ENCODE measurements at regions not wholly inside any gene's neighbourhood (a gene's known extent, or its start where the extent isn't known, plus 50 kb on each side); places are given as distances from the start of the nearest gene placed in this dataset.

DNA sequence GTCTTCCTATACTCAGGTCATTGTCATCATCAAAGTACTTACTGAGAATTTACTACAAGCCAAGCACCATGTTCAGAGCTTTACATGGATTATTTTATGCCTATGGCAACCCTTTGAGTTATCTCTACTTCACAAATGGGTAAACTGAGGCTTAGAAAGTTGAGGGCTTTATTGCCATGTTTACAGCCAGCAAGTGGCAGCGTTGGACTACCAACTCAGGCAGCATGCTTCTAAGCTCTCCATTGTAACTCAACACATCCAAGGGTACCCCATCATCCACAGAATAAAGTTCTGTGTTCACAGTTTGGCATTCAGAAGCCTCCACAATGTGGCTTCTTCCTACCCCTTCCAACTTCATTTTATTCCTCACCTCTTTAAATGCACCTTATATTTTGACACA, 422.6 kb upstream of the GRIA1 start:
- Histone ChIP-seq H2AFZ (ENCODE audit: insufficient read depth, low read depth, low read length, poor library complexity, severe bottlenecking) (no peak overlapping the region), H3K4me2 (replicated peaks; ENCODE audit: low read depth, low read length, poor library complexity, severe bottlenecking) (no peak overlapping the region), H4K20me1 (ENCODE audit: control insufficient read depth, insufficient read depth, low read length, poor library complexity, severe bottlenecking) (no peaks in the 10 kb centered on the region), H3K4me3 (ENCODE audit: control extremely low read depth in 1 of 5, extremely low read depth in 1 of 5, insufficient read depth in 1 of 5, low read depth in 2 of 5, low read length in 4 of 5) (no peak overlapping the region), H3K27ac (ENCODE audit: low read length in 2 of 2) (no peak overlapping the region), H3K79me2 (ENCODE audit: control insufficient read depth, insufficient read depth, low read length) (no peaks in the 10 kb centered on the region), H3K4me1 (ENCODE audit: control insufficient read depth in 2 of 2, insufficient read depth in 2 of 2, low read length in 2 of 2) (no peaks in the 10 kb centered on the region), H3K27me3 (replicated peaks in 1 of 4; ENCODE audit: control extremely low read depth in 1 of 4, control insufficient read depth in 3 of 4, insufficient read depth in 4 of 4, low read length in 3 of 4) (no peaks in the 10 kb centered on the region), H3K9me3 (ENCODE audit: control extremely low read depth in 1 of 3, control insufficient read depth in 2 of 3, insufficient read depth in 1 of 3, low read length in 2 of 3) (no peaks in the 10 kb centered on the region), H3K36me3 (replicated peaks in 1 of 2; ENCODE audit: control extremely low read depth in 1 of 2, control insufficient read depth in 1 of 2, extremely low read depth in 1 of 2, insufficient read depth in 2 of 2, low read length in 1 of 2) (no peaks in the 10 kb centered on the region), H3K9ac (ENCODE audit: low read length) (no peak overlapping the region)
- intact Hi-C loops (cut with micrococcal nuclease) = no loop called here
- Mint-ChIP-seq H3K4me3 (no peak overlapping the region), H3K4me1 (no peaks in the 10 kb centered on the region), H3K27ac (no peak overlapping the region), H3K27me3 (no peaks in the 10 kb centered on the region), H3K9me3 (ENCODE audit: insufficient read depth) (no peaks in the 10 kb centered on the region)
- ChIA-PET CTCF (no interaction called here), POLR2A (no interaction called here)
- no peak for TF ChIP-seq EZH2 (IDR thresholded peaks at IDR 0.05; ENCODE audit: borderline replicate concordance, insufficient read depth, low read depth, low read length, poor library complexity, severe bottlenecking)
- TF ChIP-seq CTCF (IDR thresholded peaks at IDR 0.05) = no peak
- DNase-seq (no peak), ATAC-seq (ENCODE audit: low read depth) (no peak)
- 38% methylated on average over 1 of the region's 1 CpG for whole genome bisulfite sequencing (ENCODE audit: insufficient coverage)

DNA sequence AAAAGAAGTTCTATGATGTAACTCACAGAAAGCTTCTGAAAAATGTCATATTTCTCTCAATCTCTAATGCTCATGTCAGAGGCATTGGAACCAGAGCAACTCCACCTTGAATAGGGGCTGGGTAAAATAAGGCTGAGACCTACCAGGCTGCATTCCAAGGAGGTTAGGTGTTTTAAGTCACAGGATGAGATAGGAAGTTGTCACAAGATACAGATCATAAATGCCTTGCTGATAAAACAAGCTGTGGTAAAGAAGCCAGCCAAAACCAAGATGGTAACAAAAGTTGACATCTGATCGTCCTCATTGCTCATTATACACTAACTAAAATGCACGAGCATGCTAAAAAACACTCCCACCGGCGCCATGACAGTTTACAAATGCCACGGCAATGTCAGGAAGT, 411.1 kb upstream of the GRIA1 start:
- Mint-ChIP-seq H3K27me3 (no peaks in the 10 kb centered on the region), H3K9me3 (ENCODE audit: insufficient read depth) (no peaks in the 10 kb centered on the region), H3K4me1 (no peaks in the 10 kb centered on the region), H3K27ac (no peak overlapping the region), H3K4me3 (no peak overlapping the region)
- H3K36me3 ChIP-seq (replicated peaks in 1 of 2; ENCODE audit: control extremely low read depth in 1 of 2, control insufficient read depth in 1 of 2, extremely low read depth in 1 of 2, insufficient read depth in 2 of 2, low read length in 1 of 2) = no peaks in the 10 kb centered on the region
- H3K27me3 ChIP-seq (replicated peaks in 1 of 4; ENCODE audit: control extremely low read depth in 1 of 4, control insufficient read depth in 3 of 4, insufficient read depth in 4 of 4, low read length in 3 of 4) = no peaks in the 10 kb centered on the region
- intact Hi-C loops (cut with micrococcal nuclease) = no loop called here
- H3K4me1 ChIP-seq (ENCODE audit: control insufficient read depth in 2 of 2, insufficient read depth in 2 of 2, low read length in 2 of 2) = no peaks in the 10 kb centered on the region
- WGBS (ENCODE audit: insufficient coverage) = 79% methylated on average over 4 of the region's 5 CpGs
- CTCF ChIA-PET = no interaction called here
- no peak overlapping the region for H3K4me2 ChIP-seq (replicated peaks; ENCODE audit: low read depth, low read length, poor library complexity, severe bottlenecking)
- POLR2A ChIA-PET = no interaction called here
- no peaks in the 10 kb centered on the region for H4K20me1 ChIP-seq (ENCODE audit: control insufficient read depth, insufficient read depth, low read length, poor library complexity, severe bottlenecking)
- DNase-seq (no peak), ATAC-seq (ENCODE audit: low read depth) (no peak)
- no peaks in the 10 kb centered on the region for H3K79me2 ChIP-seq (ENCODE audit: control insufficient read depth, insufficient read depth, low read length)
- H3K9ac ChIP-seq (ENCODE audit: low read length) = no peak overlapping the region
- H3K4me3 ChIP-seq (ENCODE audit: control extremely low read depth in 1 of 5, extremely low read depth in 1 of 5, insufficient read depth in 1 of 5, low read depth in 2 of 5, low read length in 4 of 5) = no peak overlapping the region
- H2AFZ ChIP-seq (ENCODE audit: insufficient read depth, low read depth, low read length, poor library complexity, severe bottlenecking) = no peak overlapping the region
- H3K27ac ChIP-seq (ENCODE audit: low read length in 2 of 2) = no peak overlapping the region
- TF ChIP-seq EZH2 (IDR thresholded peaks at IDR 0.05; ENCODE audit: borderline replicate concordance, insufficient read depth, low read depth, low read length, poor library complexity, severe bottlenecking) (no peak), CTCF (IDR thresholded peaks at IDR 0.05) (no peak)
- H3K9me3 ChIP-seq (ENCODE audit: control extremely low read depth in 1 of 3, control insufficient read depth in 2 of 3, insufficient read depth in 1 of 3, low read length in 2 of 3) = peaks cover 0 to 2% (median 0%) of the 10 kb centered on the region in 3 donors
